HEK293 (cell line): ENCODE measurements at regions not wholly inside any gene's neighbourhood (a gene's known extent, or its start where the extent isn't known, plus 50 kb on each side); places are given as distances from the start of the nearest gene placed in this dataset.

Source experiments
- CTCF ChIA-PET: fragments of 350-600 bp; formaldehyde crosslinking; extraction: SDS; loops from one replicate; lab custom pipeline; 2021; ENCODE audit warnings: antibody characterized with exemption; lab: Yijun Ruan, JAX
- POLR2A ChIA-PET: fragments of 300-600 bp; formaldehyde crosslinking; extraction: SDS; loops from one replicate; lab custom pipeline; 2020; ENCODE audit warnings: antibody characterized with exemption, inconsistent platforms; lab: Yijun Ruan, JAX
- H3K27ac ChIP-seq: fragments of 200-500 bp; sonication (Bioruptor generic); 2 replicates; pipeline ENCODE4 v1.5.1; 2014; ENCODE audit warnings: low read depth, low read length, control low read depth, inconsistent platforms; ENCODE audit errors: extremely low read depth
- H3K36me3 ChIP-seq, 2 experiments: fragments of 200-500 bp in 1 of 2; sonication (Bioruptor generic) in 1 of 2; 1 replicate in 1 of 2; 2 replicates in 1 of 2; pipeline ENCODE4 v1.5.1; 2014 to 2017; ENCODE audit warnings: inconsistent platforms in 2 of 2, low read length in 2 of 2; ENCODE audit not compliant: control insufficient read depth in 2 of 2, insufficient read depth in 1 of 2
- H3K4me1 ChIP-seq: fragments of 200-500 bp; sonication (Bioruptor generic); 2 replicates; pipeline ENCODE4 v1.5.1; 2014; ENCODE audit warnings: mild to moderate bottlenecking, low read length, inconsistent platforms; ENCODE audit not compliant: control insufficient read depth, insufficient read depth
- H3K4me3 ChIP-seq: 2 replicates; pipeline ENCODE4 v1.5.1; 2011; ENCODE audit warnings: low read depth, mild to moderate bottlenecking, control low read depth, low read length, moderate library complexity
- H3K9me3 ChIP-seq: fragments of 200-500 bp; sonication (Bioruptor generic); 2 replicates; pipeline ENCODE4 v1.5.1; 2014; ENCODE audit warnings: low read depth, low read length, inconsistent platforms; ENCODE audit not compliant: control insufficient read depth, insufficient read depth
- BCL11A ChIP-seq: fragments of 450-650 bp; formaldehyde crosslinking; IDR thresholded peaks from 2 replicates; pipeline ENCODE4 v1.5.1; 2016; ENCODE audit warnings: low read depth, missing biosample characterization, missing genetic modification characterization
- HOXA7 ChIP-seq: sonication (generic); formaldehyde crosslinking; IDR thresholded peaks from 2 replicates; pipeline ENCODE4 v1.8.1; 2022; ENCODE audit warnings: missing genetic modification reagents, borderline replicate concordance
- ZNF114 ChIP-seq: fragments of 450-650 bp; formaldehyde crosslinking; IDR thresholded peaks from 2 replicates; pipeline ENCODE4 v1.5.0; 2017; ENCODE audit warnings: missing biosample characterization, missing genetic modification characterization
- ZNF350 ChIP-seq: fragments of 450-650 bp; formaldehyde crosslinking; IDR thresholded peaks from 2 replicates; pipeline ENCODE4 v1.5.0; 2017; ENCODE audit warnings: missing biosample characterization, mild to moderate bottlenecking, missing genetic modification characterization
- ZNF416 ChIP-seq: fragments of 450-650 bp; formaldehyde crosslinking; IDR thresholded peaks from 2 replicates; pipeline ENCODE4 v1.5.1; 2016; ENCODE audit warnings: missing biosample characterization, missing genetic modification characterization
- ZNF521 ChIP-seq: fragments of 450-650 bp; formaldehyde crosslinking; IDR thresholded peaks from 2 replicates; pipeline ENCODE4 v1.5.1; 2017; ENCODE audit warnings: missing biosample characterization, mild to moderate bottlenecking, missing genetic modification characterization
- ZNF548 ChIP-seq: fragments of 450-650 bp; formaldehyde crosslinking; IDR thresholded peaks from 2 replicates; pipeline ENCODE4 v1.5.1; 2016; ENCODE audit warnings: missing biosample characterization, missing genetic modification characterization
- ZNF76 ChIP-seq: fragments of 450-650 bp; formaldehyde crosslinking; IDR thresholded peaks from 2 replicates; pipeline ENCODE4; 2016; ENCODE audit warnings: low read depth, missing biosample characterization, missing genetic modification characterization, borderline replicate concordance
- TF ChIP-seq, protein P1 (sequence below): fragments of 450-650 bp; formaldehyde crosslinking; IDR thresholded peaks from 2 replicates; pipeline ENCODE4 v1.5.1; 2016; ENCODE audit warnings: missing biosample characterization, missing genetic modification characterization, borderline replicate concordance
- TF ChIP-seq, protein P2 (sequence below): fragments of 450-650 bp; formaldehyde crosslinking; IDR thresholded peaks from 2 replicates; pipeline ENCODE4 v1.5.1; 2016; ENCODE audit warnings: missing biosample characterization, missing genetic modification characterization, borderline replicate concordance
- TF ChIP-seq, protein P3 (sequence below): fragments of 450-650 bp; formaldehyde crosslinking; IDR thresholded peaks from 2 replicates; pipeline ENCODE4 v1.5.1; 2017; ENCODE audit warnings: missing biosample characterization, missing genetic modification characterization
- TF ChIP-seq, protein P4 (sequence below): fragments of 450-650 bp; formaldehyde crosslinking; IDR thresholded peaks from 2 replicates; pipeline ENCODE4 v1.5.1; 2017; ENCODE audit warnings: missing biosample characterization, mild to moderate bottlenecking, missing genetic modification characterization, moderate library complexity
- TF ChIP-seq, protein P5 (sequence below): fragments of 450-650 bp; formaldehyde crosslinking; IDR thresholded peaks from 2 replicates; pipeline ENCODE4 v1.5.1; 2016; ENCODE audit warnings: missing biosample characterization, missing genetic modification characterization
- TF ChIP-seq, protein P6 (sequence below): fragments of 450-650 bp; formaldehyde crosslinking; IDR thresholded peaks from 2 replicates; pipeline ENCODE4 v1.5.1; 2016; ENCODE audit warnings: missing biosample characterization, missing genetic modification characterization

DNA sequence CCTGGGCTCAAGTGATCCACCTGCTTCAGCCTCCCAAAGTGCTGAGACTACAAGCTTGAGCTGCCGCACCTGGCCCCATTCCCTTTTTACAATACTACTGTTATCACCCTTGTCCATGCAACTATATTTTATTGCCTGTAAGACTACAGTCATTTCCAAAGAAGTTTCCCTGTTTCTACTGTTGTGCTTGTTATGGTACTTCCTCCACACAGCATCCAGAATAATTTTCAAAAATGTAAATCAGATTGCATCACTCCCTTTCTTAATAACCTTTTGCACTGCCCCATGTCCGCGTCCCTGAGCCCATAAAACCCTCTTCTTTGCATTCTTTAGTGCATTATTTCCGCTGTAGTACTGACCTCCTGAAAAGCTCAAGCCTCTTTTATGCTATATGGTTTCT is 128.9 kb upstream of the AKIRIN2 start:
- no peak overlapping the region for H3K27ac ChIP-seq
- ChIA-PET CTCF (interaction anchor here (0.7 to 2.3 kb wide), 8 partner anchors 10 to 1750 kb away, joined by 3 to 20 read pairs (median 8); no protein-coding TSS in a partner anchor), POLR2A (interaction anchor here (0.7 kb wide), 1 partner anchor 29 kb away, joined by 3 read pairs; no protein-coding TSS in a partner anchor)
- no peaks in the 10 kb centered on the region for H3K36me3 ChIP-seq
- H3K9me3 ChIP-seq: no peaks in the 10 kb centered on the region
- peaks cover 15% of the 10 kb centered on the region for H3K4me1 ChIP-seq
- TF ChIP-seq, protein P1, sequence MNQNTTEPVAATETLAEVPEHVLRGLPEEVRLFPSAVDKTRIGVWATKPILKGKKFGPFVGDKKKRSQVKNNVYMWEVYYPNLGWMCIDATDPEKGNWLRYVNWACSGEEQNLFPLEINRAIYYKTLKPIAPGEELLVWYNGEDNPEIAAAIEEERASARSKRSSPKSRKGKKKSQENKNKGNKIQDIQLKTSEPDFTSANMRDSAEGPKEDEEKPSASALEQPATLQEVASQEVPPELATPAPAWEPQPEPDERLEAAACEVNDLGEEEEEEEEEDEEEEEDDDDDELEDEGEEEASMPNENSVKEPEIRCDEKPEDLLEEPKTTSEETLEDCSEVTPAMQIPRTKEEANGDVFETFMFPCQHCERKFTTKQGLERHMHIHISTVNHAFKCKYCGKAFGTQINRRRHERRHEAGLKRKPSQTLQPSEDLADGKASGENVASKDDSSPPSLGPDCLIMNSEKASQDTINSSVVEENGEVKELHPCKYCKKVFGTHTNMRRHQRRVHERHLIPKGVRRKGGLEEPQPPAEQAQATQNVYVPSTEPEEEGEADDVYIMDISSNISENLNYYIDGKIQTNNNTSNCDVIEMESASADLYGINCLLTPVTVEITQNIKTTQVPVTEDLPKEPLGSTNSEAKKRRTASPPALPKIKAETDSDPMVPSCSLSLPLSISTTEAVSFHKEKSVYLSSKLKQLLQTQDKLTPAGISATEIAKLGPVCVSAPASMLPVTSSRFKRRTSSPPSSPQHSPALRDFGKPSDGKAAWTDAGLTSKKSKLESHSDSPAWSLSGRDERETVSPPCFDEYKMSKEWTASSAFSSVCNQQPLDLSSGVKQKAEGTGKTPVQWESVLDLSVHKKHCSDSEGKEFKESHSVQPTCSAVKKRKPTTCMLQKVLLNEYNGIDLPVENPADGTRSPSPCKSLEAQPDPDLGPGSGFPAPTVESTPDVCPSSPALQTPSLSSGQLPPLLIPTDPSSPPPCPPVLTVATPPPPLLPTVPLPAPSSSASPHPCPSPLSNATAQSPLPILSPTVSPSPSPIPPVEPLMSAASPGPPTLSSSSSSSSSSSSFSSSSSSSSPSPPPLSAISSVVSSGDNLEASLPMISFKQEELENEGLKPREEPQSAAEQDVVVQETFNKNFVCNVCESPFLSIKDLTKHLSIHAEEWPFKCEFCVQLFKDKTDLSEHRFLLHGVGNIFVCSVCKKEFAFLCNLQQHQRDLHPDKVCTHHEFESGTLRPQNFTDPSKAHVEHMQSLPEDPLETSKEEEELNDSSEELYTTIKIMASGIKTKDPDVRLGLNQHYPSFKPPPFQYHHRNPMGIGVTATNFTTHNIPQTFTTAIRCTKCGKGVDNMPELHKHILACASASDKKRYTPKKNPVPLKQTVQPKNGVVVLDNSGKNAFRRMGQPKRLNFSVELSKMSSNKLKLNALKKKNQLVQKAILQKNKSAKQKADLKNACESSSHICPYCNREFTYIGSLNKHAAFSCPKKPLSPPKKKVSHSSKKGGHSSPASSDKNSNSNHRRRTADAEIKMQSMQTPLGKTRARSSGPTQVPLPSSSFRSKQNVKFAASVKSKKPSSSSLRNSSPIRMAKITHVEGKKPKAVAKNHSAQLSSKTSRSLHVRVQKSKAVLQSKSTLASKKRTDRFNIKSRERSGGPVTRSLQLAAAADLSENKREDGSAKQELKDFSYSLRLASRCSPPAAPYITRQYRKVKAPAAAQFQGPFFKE (tag by site-specific recombination): no peak
- TF ChIP-seq ZNF548 (tag by site-specific recombination) (no peak), ZNF350 (no peak), ZNF416 (tag by site-specific recombination) (no peak), HOXA7 (CRISPR knock-in tag) (no peak), ZNF76 (tag by site-specific recombination) (no peak), ZNF114 (tag by site-specific recombination) (no peak), BCL11A (tag by site-specific recombination) (no peak), ZNF521 (tag by site-specific recombination) (no peak)
- TF ChIP-seq, protein P2, sequence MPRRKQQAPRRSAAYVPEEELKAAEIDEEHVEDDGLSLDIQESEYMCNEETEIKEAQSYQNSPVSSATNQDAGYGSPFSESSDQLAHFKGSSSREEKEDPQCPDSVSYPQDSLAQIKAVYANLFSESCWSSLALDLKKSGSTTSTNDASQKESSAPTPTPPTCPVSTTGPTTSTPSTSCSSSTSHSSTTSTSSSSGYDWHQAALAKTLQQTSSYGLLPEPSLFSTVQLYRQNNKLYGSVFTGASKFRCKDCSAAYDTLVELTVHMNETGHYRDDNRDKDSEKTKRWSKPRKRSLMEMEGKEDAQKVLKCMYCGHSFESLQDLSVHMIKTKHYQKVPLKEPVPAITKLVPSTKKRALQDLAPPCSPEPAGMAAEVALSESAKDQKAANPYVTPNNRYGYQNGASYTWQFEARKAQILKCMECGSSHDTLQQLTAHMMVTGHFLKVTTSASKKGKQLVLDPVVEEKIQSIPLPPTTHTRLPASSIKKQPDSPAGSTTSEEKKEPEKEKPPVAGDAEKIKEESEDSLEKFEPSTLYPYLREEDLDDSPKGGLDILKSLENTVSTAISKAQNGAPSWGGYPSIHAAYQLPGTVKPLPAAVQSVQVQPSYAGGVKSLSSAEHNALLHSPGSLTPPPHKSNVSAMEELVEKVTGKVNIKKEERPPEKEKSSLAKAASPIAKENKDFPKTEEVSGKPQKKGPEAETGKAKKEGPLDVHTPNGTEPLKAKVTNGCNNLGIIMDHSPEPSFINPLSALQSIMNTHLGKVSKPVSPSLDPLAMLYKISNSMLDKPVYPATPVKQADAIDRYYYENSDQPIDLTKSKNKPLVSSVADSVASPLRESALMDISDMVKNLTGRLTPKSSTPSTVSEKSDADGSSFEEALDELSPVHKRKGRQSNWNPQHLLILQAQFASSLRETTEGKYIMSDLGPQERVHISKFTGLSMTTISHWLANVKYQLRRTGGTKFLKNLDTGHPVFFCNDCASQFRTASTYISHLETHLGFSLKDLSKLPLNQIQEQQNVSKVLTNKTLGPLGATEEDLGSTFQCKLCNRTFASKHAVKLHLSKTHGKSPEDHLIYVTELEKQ (tag by site-specific recombination): no peak
- TF ChIP-seq, protein P3, sequence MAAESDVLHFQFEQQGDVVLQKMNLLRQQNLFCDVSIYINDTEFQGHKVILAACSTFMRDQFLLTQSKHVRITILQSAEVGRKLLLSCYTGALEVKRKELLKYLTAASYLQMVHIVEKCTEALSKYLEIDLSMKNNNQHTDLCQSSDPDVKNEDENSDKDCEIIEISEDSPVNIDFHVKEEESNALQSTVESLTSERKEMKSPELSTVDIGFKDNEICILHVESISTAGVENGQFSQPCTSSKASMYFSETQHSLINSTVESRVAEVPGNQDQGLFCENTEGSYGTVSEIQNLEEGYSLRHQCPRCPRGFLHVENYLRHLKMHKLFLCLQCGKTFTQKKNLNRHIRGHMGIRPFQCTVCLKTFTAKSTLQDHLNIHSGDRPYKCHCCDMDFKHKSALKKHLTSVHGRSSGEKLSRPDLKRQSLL (tag by site-specific recombination): no peak
- TF ChIP-seq, protein P4, sequence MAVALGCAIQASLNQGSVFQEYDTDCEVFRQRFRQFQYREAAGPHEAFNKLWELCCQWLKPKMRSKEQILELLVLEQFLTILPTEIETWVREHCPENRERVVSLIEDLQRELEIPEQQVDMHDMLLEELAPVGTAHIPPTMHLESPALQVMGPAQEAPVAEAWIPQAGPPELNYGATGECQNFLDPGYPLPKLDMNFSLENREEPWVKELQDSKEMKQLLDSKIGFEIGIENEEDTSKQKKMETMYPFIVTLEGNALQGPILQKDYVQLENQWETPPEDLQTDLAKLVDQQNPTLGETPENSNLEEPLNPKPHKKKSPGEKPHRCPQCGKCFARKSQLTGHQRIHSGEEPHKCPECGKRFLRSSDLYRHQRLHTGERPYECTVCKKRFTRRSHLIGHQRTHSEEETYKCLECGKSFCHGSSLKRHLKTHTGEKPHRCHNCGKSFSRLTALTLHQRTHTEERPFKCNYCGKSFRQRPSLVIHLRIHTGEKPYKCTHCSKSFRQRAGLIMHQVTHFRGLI (tag by site-specific recombination): no peak
- TF ChIP-seq, protein P5, sequence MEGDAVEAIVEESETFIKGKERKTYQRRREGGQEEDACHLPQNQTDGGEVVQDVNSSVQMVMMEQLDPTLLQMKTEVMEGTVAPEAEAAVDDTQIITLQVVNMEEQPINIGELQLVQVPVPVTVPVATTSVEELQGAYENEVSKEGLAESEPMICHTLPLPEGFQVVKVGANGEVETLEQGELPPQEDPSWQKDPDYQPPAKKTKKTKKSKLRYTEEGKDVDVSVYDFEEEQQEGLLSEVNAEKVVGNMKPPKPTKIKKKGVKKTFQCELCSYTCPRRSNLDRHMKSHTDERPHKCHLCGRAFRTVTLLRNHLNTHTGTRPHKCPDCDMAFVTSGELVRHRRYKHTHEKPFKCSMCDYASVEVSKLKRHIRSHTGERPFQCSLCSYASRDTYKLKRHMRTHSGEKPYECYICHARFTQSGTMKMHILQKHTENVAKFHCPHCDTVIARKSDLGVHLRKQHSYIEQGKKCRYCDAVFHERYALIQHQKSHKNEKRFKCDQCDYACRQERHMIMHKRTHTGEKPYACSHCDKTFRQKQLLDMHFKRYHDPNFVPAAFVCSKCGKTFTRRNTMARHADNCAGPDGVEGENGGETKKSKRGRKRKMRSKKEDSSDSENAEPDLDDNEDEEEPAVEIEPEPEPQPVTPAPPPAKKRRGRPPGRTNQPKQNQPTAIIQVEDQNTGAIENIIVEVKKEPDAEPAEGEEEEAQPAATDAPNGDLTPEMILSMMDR (tag by site-specific recombination): no peak
- TF ChIP-seq, protein P6, sequence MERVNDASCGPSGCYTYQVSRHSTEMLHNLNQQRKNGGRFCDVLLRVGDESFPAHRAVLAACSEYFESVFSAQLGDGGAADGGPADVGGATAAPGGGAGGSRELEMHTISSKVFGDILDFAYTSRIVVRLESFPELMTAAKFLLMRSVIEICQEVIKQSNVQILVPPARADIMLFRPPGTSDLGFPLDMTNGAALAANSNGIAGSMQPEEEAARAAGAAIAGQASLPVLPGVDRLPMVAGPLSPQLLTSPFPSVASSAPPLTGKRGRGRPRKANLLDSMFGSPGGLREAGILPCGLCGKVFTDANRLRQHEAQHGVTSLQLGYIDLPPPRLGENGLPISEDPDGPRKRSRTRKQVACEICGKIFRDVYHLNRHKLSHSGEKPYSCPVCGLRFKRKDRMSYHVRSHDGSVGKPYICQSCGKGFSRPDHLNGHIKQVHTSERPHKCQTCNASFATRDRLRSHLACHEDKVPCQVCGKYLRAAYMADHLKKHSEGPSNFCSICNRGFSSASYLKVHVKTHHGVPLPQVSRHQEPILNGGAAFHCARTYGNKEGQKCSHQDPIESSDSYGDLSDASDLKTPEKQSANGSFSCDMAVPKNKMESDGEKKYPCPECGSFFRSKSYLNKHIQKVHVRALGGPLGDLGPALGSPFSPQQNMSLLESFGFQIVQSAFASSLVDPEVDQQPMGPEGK: no peak
- no peak overlapping the region for H3K4me3 ChIP-seq
